Chondrocyte (in vitro differentiated cells): ENCODE measurements at regions not wholly inside any gene's neighbourhood (a gene's known extent, or its start where the extent isn't known, plus 50 kb on each side); places are given as distances from the start of the nearest gene placed in this dataset.

ENCODE experiments used
- DNase-seq: peaks from one replicate; pipeline ENCODE4 v3.0.0; 2021; ENCODE audit warnings: mixed read lengths, low spot score
- H3K27ac Mint-ChIP-seq: one replicate; pipeline ENCODE4 v1.8.0; 2021; ENCODE audit warnings: mild to moderate bottlenecking, moderate library complexity, mixed read lengths; ENCODE audit not compliant: unreplicated experiment
- H3K27me3 Mint-ChIP-seq: 2 replicates; pipeline ENCODE4 v1.8.0; 2021; ENCODE audit warnings: low read depth, mixed read lengths
- H3K36me3 Mint-ChIP-seq: 2 replicates; pipeline ENCODE4 v1.8.0; 2021; ENCODE audit warnings: low read depth, mixed read lengths
- H3K4me1 Mint-ChIP-seq: 2 replicates; pipeline ENCODE4 v1.8.0; 2021; ENCODE audit warnings: low read depth, mild to moderate bottlenecking, mixed read lengths
- H3K4me3 Mint-ChIP-seq: one replicate; pipeline ENCODE4 v1.8.0; 2021; ENCODE audit warnings: mild to moderate bottlenecking, moderate library complexity, mixed read lengths; ENCODE audit not compliant: unreplicated experiment
- H3K9me3 Mint-ChIP-seq: 2 replicates; pipeline ENCODE4 v1.8.0; 2021; ENCODE audit warnings: low read depth, mixed read lengths
- TF ChIP-seq, protein P1 (sequence below): fragments of 200-600 bp; sonication (generic); IDR thresholded peaks from 2 replicates; pipeline ENCODE4 v1.5.0; 2021; ENCODE audit warnings: antibody characterized with exemption, mild to moderate bottlenecking, moderate library complexity

GRCh38 chr2:212677466-212677865 lies 138.9 kb upstream of the ERBB4 start:
- H3K9me3 Mint-ChIP-seq: peaks cover 11% of the 10 kb centered on the region
- no peaks in the 10 kb centered on the region for H3K36me3 Mint-ChIP-seq
- TF ChIP-seq, protein P1, sequence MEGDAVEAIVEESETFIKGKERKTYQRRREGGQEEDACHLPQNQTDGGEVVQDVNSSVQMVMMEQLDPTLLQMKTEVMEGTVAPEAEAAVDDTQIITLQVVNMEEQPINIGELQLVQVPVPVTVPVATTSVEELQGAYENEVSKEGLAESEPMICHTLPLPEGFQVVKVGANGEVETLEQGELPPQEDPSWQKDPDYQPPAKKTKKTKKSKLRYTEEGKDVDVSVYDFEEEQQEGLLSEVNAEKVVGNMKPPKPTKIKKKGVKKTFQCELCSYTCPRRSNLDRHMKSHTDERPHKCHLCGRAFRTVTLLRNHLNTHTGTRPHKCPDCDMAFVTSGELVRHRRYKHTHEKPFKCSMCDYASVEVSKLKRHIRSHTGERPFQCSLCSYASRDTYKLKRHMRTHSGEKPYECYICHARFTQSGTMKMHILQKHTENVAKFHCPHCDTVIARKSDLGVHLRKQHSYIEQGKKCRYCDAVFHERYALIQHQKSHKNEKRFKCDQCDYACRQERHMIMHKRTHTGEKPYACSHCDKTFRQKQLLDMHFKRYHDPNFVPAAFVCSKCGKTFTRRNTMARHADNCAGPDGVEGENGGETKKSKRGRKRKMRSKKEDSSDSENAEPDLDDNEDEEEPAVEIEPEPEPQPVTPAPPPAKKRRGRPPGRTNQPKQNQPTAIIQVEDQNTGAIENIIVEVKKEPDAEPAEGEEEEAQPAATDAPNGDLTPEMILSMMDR: no peak
- H3K4me1 Mint-ChIP-seq: no peaks in the 10 kb centered on the region
- DNase-seq: no peak
- H3K27me3 Mint-ChIP-seq: peaks cover 11% of the 10 kb centered on the region
- H3K27ac Mint-ChIP-seq: no peak overlapping the region
- no peak overlapping the region for H3K4me3 Mint-ChIP-seq

GRCh38 chr2:212672186-212672585 lies 133.6 kb upstream of the ERBB4 start:
- peaks cover 3% of the 10 kb centered on the region for H3K4me1 Mint-ChIP-seq
- H3K27me3 Mint-ChIP-seq: peaks cover 9% of the 10 kb centered on the region
- H3K27ac Mint-ChIP-seq: no peak overlapping the region
- TF ChIP-seq, protein P1: no peak
- peaks cover 14% of the 10 kb centered on the region for H3K9me3 Mint-ChIP-seq
- DNase-seq: no peak
- no peaks in the 10 kb centered on the region for H3K36me3 Mint-ChIP-seq
- H3K4me3 Mint-ChIP-seq: no peak overlapping the region

DNA sequence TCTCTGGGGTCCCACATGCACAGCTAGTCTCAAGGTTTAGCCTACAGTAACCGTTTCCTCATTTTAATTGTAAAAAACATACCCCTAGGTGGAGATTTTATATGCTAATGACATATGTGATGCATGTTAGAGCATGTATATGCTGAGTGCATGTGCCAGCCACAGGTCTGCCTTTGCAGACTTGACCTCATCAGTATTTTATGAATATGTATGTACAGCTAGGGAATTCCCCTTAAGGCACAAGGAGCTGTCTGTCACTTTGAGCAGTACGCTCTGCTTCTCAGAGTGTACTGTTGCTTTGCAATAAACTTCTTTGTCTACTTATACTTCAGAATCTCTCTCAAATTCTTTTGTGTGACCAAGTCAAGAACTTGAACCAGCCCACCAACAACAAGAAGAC lies 131.2 kb upstream of the ERBB4 start:
- Mint-ChIP-seq H3K4me3 (no peak overlapping the region), H3K36me3 (no peaks in the 10 kb centered on the region), H3K4me1 (peaks cover 3% of the 10 kb centered on the region), H3K9me3 (peaks cover 7% of the 10 kb centered on the region), H3K27ac (no peak overlapping the region), H3K27me3 (peaks cover 3% of the 10 kb centered on the region)
- DNase-seq: no peak
- TF ChIP-seq, protein P1: no peak

DNA sequence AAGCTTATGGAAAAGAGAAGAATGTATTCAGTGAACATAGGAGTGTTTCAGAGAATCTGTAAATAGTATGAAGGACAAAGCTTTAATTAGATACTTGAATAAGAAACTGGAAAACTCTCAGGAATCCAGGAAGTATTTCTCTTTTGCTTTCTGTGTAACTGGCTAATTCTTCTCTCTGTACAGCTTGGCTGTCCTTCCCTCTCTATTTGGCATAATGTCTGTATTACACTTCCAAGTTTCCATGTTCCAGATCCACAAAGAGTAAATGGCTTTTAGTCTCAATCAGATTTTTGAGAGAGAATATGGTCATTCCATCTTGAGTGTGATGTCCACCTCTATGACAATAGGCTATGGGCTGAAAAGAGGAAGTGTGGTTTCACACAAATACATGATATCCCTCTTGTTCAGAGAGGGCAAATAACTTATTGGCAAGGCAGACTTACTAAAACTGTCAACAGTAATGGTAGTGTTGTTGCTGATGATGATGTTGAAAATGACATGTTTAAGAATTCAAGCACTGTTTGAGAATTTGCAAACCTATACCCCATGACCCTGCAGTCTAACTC lies 129.2 kb upstream of the ERBB4 start:
- Mint-ChIP-seq H3K27ac (no peak overlapping the region), H3K27me3 (no peaks in the 10 kb centered on the region), H3K9me3 (peaks cover 4% of the 10 kb centered on the region), H3K36me3 (no peaks in the 10 kb centered on the region), H3K4me1 (peaks cover 3% of the 10 kb centered on the region), H3K4me3 (no peak overlapping the region)
- DNase-seq: no peak
- TF ChIP-seq, protein P1: no peak

DNA sequence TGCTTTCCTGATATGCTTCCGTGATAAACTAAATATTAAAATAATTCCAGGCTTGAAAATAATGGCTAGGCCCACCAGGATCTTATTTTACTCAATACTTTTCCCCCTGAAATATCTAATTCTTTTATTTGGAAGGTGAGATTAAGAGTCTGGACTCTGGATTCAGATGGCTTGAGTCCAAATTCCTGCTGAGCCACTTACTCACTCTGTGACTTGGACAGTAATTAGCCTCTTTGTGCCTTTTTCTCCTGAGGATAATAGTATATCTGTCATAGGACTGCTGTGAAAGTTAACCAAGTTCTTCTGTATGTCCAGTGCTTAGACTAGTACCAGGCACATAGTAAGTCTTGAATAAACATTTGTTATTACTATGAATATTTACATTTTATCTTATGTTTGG lies 127.3 kb upstream of the ERBB4 start:
- Mint-ChIP-seq H3K4me1 (peaks cover 3% of the 10 kb centered on the region), H3K27ac (no peak overlapping the region), H3K36me3 (no peaks in the 10 kb centered on the region), H3K27me3 (peaks cover 8% of the 10 kb centered on the region), H3K4me3 (no peak overlapping the region), H3K9me3 (no peaks in the 10 kb centered on the region)
- TF ChIP-seq, protein P1: no peak
- DNase-seq: no peak
